Activated CD4-positive, alpha-beta T cell treated with anti-CD3 and anti-CD28 coated beads, Interleukin-2, amount 10 ng/mL, durations not matched to agents 24 days and 14 days (primary cell): ENCODE measurements at regions not wholly inside any gene's neighbourhood (a gene's known extent, or its start where the extent isn't known, plus 50 kb on each side); places are given as distances from the start of the nearest gene placed in this dataset.

Source experiments
- DNase-seq: peaks from one replicate; pipeline ENCODE4 v3.0.0; 2022
- H3K27ac Mint-ChIP-seq: one replicate; pipeline ENCODE4 v1.8.0; 2022; ENCODE audit warnings: mild to moderate bottlenecking, mixed read lengths
- H3K27me3 Mint-ChIP-seq: one replicate; pipeline ENCODE4 v1.8.0; 2022; ENCODE audit warnings: mixed read lengths
- H3K36me3 Mint-ChIP-seq: one replicate; pipeline ENCODE4 v1.8.0; 2022; ENCODE audit warnings: low read depth, mild to moderate bottlenecking, mixed read lengths
- H3K4me1 Mint-ChIP-seq: one replicate; pipeline ENCODE4 v1.8.0; 2021; ENCODE audit warnings: mixed read lengths
- H3K4me3 Mint-ChIP-seq: one replicate; pipeline ENCODE4 v1.8.0; 2022; ENCODE audit warnings: mild to moderate bottlenecking, moderate library complexity, mixed read lengths
- H3K9me3 Mint-ChIP-seq: one replicate; pipeline ENCODE4 v1.8.0; 2021; ENCODE audit warnings: mixed read lengths
- intact Hi-C: fragments of 100-400 bp; cut with micrococcal nuclease; formaldehyde crosslinking; loops from one replicate; pipeline ENCODE4 v1.15.1; 2023

DNA sequence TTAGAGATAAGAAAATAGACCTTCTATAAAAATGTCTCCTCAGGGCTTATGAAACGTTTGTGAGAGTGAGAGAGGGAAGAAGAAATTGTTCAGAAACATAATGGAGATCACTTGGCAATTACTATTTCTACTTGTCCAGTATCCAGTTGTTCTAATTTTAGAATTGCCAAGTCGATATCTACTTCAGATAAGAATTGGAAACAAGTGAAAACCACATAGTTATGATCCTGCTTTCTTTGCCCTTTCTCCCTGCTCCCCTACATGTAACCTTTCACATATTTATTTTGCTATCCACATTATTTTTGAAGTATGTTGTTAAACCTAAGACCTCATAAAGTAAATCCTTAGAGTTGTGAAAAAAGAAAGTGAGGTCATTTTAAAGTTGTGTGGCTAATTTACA is 1154.7 kb upstream of the ADGRL2 start:
- no peaks in the 10 kb centered on the region for H3K9me3 Mint-ChIP-seq
- H3K27ac Mint-ChIP-seq = no peak overlapping the region
- no peak overlapping the region for H3K4me3 Mint-ChIP-seq
- H3K27me3 Mint-ChIP-seq = no peaks in the 10 kb centered on the region
- DNase-seq = no peak
- intact Hi-C loops = no loop called here
- no peaks in the 10 kb centered on the region for H3K36me3 Mint-ChIP-seq
- H3K4me1 Mint-ChIP-seq = no peaks in the 10 kb centered on the region

DNA sequence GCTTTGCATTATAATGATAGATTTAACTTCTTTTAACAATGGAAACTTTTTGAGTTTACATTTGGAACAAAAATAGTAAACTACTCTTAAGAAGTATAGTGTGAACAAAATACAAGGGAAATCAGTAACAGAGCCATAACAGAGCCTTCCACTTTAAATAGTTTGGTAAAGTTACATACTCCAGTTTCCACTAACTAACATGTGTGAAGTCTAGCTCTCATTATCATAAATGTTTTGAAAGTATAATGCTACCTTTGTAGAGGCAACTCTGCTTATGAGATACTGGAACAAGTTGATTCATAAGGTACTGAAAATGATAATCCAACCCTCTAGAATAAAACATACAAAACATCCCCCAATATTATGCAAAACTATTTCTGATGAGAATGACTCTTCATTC is 1155.1 kb upstream of the ADGRL2 start:
- H3K27me3 Mint-ChIP-seq = no peaks in the 10 kb centered on the region
- H3K27ac Mint-ChIP-seq = no peak overlapping the region
- no peak overlapping the region for H3K4me3 Mint-ChIP-seq
- no peak for DNase-seq
- H3K4me1 Mint-ChIP-seq = no peaks in the 10 kb centered on the region
- H3K36me3 Mint-ChIP-seq = no peaks in the 10 kb centered on the region
- H3K9me3 Mint-ChIP-seq = no peaks in the 10 kb centered on the region
- intact Hi-C loops = no loop called here

DNA sequence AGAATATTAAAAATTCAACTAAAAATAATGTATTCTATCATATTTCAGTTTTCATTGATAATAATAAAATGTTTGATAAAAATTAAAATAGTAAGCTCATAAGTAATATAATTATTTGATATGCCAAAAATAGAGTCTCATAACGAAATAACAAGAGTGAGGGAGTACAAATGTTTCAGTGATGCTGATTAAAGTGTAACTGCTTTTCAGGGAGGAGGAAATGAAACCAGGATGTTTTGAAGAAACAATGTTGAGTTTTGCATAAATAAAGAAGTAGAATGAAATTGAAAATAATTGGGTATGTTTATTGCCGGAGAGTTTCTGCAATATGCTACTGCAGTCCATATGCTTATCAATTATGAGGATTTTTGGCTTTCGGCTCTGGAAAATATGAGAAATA is 1159.8 kb upstream of the ADGRL2 start:
- no peaks in the 10 kb centered on the region for H3K9me3 Mint-ChIP-seq
- no peak overlapping the region for H3K4me3 Mint-ChIP-seq
- no peaks in the 10 kb centered on the region for H3K4me1 Mint-ChIP-seq
- no peak for DNase-seq
- H3K36me3 Mint-ChIP-seq = no peaks in the 10 kb centered on the region
- H3K27ac Mint-ChIP-seq = no peak overlapping the region
- intact Hi-C loops = no loop called here
- H3K27me3 Mint-ChIP-seq = no peaks in the 10 kb centered on the region

DNA sequence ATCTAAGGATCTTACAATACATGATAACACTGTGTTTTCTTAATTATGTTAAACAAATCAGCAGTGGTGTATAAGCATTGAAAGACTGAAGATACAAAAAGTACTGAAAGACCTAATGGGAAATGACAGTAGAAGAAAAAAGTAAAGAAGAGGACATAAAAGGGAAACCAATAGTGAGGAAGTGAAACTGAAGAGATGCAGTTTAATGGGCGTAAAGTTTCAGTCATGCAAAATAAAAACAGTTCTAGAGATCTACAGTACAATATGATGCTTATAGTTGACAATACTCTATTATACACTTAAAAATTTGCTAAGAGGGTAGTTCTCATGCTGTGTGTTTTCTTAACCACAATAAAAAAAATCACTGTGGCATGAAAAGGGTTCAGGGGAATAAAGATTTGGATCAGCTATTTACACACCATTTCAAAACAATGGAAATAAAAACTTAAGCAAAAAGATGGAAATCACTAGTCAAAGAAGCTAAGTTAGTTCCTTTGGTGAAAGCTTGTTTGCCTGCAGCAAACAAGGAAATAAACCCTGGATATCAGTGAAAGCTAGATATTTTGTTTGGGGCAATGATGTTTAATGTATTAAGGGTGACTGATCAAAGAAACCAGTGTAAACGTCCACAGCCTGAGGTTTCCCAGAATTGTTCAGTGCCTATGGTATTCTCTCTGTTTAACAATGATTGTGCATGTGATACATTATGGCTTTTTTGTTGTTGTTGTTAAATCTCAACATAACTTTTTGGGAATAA is 1160.8 kb upstream of the ADGRL2 start:
- DNase-seq = no peak
- H3K4me1 Mint-ChIP-seq = no peaks in the 10 kb centered on the region
- no peak overlapping the region for H3K4me3 Mint-ChIP-seq
- H3K36me3 Mint-ChIP-seq = no peaks in the 10 kb centered on the region
- H3K27ac Mint-ChIP-seq = no peak overlapping the region
- no peaks in the 10 kb centered on the region for H3K9me3 Mint-ChIP-seq
- intact Hi-C loops = no loop called here
- H3K27me3 Mint-ChIP-seq = no peaks in the 10 kb centered on the region

DNA sequence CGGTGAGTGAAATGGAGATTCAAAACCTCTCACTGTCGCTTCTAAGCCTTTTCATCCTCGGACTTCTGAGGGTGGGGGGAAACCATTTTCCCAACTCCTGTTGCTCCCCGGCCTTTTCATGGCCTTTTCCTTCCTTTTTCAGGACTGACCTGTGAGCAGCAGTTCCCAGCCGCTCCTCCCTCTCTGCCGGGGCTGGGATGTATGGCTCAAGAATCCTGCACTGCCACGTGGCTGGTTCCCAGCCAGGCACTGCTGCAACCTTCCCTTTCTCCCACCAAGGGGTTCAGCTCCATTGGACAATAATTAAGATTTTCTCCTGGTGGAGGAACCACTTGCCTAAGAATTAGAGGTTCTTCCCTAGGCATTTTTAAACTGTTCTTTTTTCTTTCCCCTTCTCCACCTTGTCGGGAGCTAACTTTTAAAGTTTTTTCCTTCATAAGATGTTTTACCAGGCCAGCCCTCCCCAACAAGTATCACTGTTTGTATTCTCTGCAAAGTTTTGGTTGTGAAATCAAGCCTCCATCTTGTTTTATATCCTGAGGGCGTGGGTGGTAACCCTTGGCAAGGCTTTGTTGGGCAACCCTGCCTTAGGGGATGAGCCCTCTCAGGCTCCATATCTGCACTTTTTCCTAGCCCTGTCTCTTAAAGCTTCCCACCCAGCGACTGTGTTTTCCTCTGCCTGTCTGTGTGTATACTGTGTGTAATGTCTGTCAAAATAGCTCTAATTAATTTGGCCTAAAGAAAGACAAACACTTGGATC is 1166.6 kb upstream of the ADGRL2 start:
- no peaks in the 10 kb centered on the region for H3K4me1 Mint-ChIP-seq
- DNase-seq = no peak
- no peak overlapping the region for H3K4me3 Mint-ChIP-seq
- H3K36me3 Mint-ChIP-seq = no peaks in the 10 kb centered on the region
- no peaks in the 10 kb centered on the region for H3K27me3 Mint-ChIP-seq
- intact Hi-C loops = no loop called here
- no peak overlapping the region for H3K27ac Mint-ChIP-seq
- H3K9me3 Mint-ChIP-seq = peaks cover 6% of the 10 kb centered on the region

DNA sequence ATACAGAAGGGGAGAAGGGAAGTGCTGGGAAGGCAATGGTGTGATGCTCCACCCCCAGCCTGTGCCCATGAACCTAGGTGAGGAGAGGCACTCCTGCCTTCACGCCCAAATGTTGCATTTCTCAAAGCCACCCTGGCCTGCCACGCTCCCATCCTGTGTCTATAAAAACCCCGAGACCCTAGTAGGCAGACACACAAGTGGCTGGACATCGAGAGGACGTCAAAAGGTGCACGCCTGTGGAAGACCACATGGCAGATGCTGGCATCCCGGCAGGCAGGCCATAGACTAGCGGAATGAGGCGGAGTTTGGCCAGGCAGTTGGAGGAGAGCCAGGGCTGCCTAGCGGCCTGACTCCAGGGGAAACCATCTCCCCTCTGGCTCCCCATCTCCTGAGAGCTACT is 1168.5 kb upstream of the ADGRL2 start:
- H3K27me3 Mint-ChIP-seq = no peaks in the 10 kb centered on the region
- H3K36me3 Mint-ChIP-seq = no peaks in the 10 kb centered on the region
- no peaks in the 10 kb centered on the region for H3K4me1 Mint-ChIP-seq
- no peak for DNase-seq
- no peak overlapping the region for H3K4me3 Mint-ChIP-seq
- intact Hi-C loops = no loop called here
- no peak overlapping the region for H3K27ac Mint-ChIP-seq
- H3K9me3 Mint-ChIP-seq = peaks cover 6% of the 10 kb centered on the region

DNA sequence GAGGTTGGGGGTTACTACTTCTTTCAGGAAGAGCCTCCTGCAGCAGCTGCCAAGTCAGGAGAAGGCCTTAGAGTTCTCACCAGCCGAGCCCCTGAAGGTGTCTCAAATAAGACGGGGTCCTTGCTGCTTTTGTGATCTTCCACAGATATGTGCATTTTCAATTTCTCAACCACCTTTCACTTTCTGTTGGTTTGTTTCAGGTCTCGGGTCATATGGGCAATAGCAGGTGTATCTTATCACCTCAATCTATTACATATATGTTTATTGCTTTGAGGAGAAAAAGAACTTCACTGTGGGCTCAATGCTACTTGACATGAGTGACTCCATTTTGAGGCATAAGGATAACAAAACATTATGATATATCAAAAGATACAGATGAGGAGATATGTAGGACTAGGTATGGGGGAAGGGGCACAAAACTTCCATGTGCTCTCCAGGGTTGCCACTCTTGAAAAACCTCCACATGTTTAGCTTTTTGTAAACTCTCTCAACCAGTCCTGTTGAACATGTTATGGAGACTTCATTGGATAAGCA is 1171.4 kb upstream of the ADGRL2 start:
- intact Hi-C loops = no loop called here
- H3K4me3 Mint-ChIP-seq = no peak overlapping the region
- H3K27ac Mint-ChIP-seq = no peak overlapping the region
- no peaks in the 10 kb centered on the region for H3K36me3 Mint-ChIP-seq
- peaks cover 6% of the 10 kb centered on the region for H3K9me3 Mint-ChIP-seq
- no peaks in the 10 kb centered on the region for H3K27me3 Mint-ChIP-seq
- H3K4me1 Mint-ChIP-seq = no peaks in the 10 kb centered on the region
- no peak for DNase-seq

DNA sequence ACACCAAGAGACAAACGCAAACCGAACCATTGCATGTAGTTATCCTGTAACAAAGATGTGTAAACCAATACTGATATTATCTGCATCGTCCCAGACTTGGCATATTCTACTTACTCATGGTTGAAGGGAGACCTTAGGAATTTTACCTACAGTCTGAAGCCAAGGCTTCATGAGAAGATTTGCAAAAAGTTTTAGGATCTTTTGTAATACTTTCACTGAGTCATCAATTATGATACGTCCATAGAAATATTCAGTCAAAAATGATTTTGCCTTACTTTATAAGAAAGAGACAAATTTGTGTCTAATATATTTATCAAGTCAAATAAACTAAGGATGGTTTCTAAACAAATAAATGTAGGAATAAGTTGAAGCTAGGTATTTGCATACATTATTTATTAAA is 1176.1 kb upstream of the ADGRL2 start:
- DNase-seq = no peak
- Mint-ChIP-seq H3K36me3 (no peaks in the 10 kb centered on the region), H3K4me3 (no peak overlapping the region), H3K27me3 (no peaks in the 10 kb centered on the region), H3K4me1 (no peaks in the 10 kb centered on the region), H3K9me3 (peaks cover 8% of the 10 kb centered on the region), H3K27ac (no peak overlapping the region)
- intact Hi-C loops = no loop called here

DNA sequence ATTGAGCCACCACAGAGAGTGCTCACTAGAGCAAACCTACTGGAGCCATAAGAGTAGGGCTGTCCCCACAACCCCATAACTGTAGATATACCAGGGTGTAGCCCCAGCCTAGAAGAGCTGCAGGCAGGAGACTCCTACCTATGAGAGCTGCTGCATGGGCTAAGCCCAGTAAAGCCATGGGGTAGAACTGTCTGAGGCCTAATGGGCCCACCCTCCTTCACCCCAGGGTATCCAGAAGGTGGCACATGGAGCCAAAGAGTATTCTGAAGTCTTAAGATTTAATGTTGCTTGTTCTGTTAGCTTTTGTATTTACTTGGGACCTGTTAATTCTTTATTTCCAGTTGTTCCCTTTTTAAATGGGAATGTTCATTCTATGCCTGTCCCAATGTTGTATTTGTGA is 1193.7 kb upstream of the ADGRL2 start:
- Mint-ChIP-seq H3K4me1 (no peaks in the 10 kb centered on the region), H3K9me3 (no peaks in the 10 kb centered on the region), H3K4me3 (no peak overlapping the region), H3K27ac (no peak overlapping the region), H3K27me3 (no peaks in the 10 kb centered on the region), H3K36me3 (no peaks in the 10 kb centered on the region)
- intact Hi-C loops = no loop called here
- DNase-seq = no peak

DNA sequence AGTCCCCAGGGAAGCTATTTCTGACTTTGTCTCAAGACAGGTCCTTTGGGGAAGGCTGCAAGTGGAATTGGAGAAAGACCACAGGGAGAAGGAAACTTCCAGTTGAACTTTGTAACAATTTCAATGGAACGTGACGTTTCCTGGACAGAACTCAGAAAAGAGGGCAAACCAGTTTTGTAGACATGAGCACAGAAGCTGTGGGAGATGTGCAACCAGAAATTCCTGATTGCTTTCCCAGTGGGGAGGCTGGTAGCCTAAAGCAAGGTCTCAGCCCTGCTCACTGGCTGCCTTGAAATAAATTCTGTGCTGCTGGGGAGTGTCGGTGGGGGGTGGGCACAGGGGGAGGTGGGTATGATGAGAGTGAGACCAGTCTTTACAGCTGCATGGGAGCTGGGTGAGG is 1206.7 kb upstream of the ADGRL2 start:
- Mint-ChIP-seq H3K36me3 (no peaks in the 10 kb centered on the region), H3K27me3 (no peaks in the 10 kb centered on the region), H3K9me3 (peaks cover 18% of the 10 kb centered on the region), H3K4me3 (no peak overlapping the region), H3K27ac (no peak overlapping the region), H3K4me1 (no peaks in the 10 kb centered on the region)
- intact Hi-C loops = no loop called here
- DNase-seq = no peak

DNA sequence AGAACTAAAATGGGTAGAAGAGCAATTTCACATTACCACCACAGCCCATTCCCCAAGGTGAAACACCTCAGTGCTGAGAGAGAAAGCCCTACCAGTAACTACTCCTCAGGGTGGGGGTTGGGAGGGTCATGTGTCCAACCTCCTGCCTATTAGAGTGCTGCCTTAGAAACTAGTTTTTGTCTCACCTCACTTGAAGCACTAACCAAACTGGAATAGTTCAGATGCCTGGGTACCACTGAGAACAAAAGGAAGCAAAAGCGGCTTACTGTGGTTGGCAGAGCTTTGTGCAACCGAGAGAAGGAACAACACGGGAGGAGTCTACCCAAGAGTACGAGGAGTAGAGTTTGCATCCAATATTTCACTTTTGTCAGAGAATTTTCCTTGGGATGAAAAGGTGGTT is 1207.5 kb upstream of the ADGRL2 start:
- Mint-ChIP-seq H3K4me1 (no peaks in the 10 kb centered on the region), H3K9me3 (peaks cover 18% of the 10 kb centered on the region), H3K36me3 (no peaks in the 10 kb centered on the region), H3K4me3 (no peak overlapping the region), H3K27me3 (no peaks in the 10 kb centered on the region), H3K27ac (no peak overlapping the region)
- no peak for DNase-seq
- intact Hi-C loops = no loop called here

DNA sequence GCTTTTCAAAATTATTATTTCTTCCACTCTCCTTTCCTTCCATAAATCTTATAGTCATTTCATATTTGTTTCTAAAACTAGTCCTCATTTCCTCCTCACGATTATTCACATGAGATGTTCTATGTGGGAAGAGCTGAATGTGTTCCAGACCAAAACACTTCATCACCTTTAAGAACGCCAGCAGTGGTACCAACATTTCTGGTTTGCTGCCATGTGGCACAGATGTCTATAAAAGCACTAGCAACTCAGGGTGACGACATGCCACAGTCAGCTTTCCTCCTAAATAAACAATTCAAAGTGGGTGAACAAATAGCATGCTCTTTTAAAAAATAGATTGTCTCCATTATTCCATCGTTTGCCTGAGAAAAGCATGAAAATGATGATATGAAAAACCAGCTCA is 1217.8 kb upstream of the ADGRL2 start:
- no peak overlapping the region for H3K4me3 Mint-ChIP-seq
- H3K27me3 Mint-ChIP-seq = no peaks in the 10 kb centered on the region
- intact Hi-C loops = no loop called here
- DNase-seq = no peak
- H3K27ac Mint-ChIP-seq = no peak overlapping the region
- no peaks in the 10 kb centered on the region for H3K4me1 Mint-ChIP-seq
- H3K36me3 Mint-ChIP-seq = no peaks in the 10 kb centered on the region
- peaks cover 11% of the 10 kb centered on the region for H3K9me3 Mint-ChIP-seq

DNA sequence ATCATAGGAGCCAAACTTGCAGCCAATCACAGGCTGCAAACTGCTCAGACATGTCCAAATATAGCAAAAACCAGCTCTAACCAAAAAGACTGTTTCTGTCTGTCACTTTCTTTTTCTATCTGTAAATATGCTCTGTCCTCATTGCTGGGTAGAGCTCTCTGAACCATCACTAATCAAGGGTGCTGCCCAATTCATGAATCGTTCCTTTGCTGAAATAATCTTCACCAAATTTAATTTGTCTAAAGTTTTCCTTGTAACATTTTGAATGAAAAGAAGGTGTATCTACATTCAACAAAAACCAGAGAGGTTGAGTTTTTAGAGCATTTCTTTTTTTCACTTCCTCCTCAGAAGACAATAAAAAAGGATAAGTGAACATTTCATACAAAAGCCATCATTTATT is 1221.7 kb upstream of the ADGRL2 start:
- H3K36me3 Mint-ChIP-seq = no peaks in the 10 kb centered on the region
- H3K9me3 Mint-ChIP-seq = peaks cover 11% of the 10 kb centered on the region
- no peaks in the 10 kb centered on the region for H3K4me1 Mint-ChIP-seq
- no peak for DNase-seq
- H3K4me3 Mint-ChIP-seq = no peak overlapping the region
- H3K27ac Mint-ChIP-seq = no peak overlapping the region
- intact Hi-C loops = no loop called here
- no peaks in the 10 kb centered on the region for H3K27me3 Mint-ChIP-seq

DNA sequence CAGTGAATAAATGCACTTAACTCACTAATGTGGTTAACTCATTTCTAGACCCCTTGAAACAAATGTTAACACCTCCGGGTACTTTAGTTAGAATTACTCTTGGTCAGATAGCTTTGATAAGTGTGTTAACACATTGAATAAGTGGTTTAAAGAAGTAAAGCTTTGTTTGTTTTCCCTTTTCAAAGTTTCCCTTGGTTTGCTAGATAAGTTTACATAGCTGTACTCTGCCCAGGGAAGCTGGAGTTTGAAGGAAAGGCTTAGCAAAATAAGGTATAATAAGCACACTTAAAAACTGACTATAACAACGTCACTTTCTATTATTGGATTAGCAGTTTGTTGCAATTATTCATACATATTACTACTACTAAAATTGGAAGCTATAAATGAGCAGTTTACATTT is 1233.9 kb upstream of the ADGRL2 start:
- H3K4me3 Mint-ChIP-seq = no peak overlapping the region
- DNase-seq = no peak
- H3K4me1 Mint-ChIP-seq = no peaks in the 10 kb centered on the region
- no peaks in the 10 kb centered on the region for H3K9me3 Mint-ChIP-seq
- H3K36me3 Mint-ChIP-seq = no peaks in the 10 kb centered on the region
- H3K27ac Mint-ChIP-seq = no peak overlapping the region
- no peaks in the 10 kb centered on the region for H3K27me3 Mint-ChIP-seq
- intact Hi-C loops = no loop called here
